ENCODE measurements at regions not wholly inside any gene's neighbourhood (a gene's known extent, or its start where the extent isn't known, plus 50 kb on each side); places are given as distances from the start of the nearest gene placed in this dataset.
A peak's percentile ranks its signal among the peaks of the same experiment; 100 is the strongest.

DNA sequence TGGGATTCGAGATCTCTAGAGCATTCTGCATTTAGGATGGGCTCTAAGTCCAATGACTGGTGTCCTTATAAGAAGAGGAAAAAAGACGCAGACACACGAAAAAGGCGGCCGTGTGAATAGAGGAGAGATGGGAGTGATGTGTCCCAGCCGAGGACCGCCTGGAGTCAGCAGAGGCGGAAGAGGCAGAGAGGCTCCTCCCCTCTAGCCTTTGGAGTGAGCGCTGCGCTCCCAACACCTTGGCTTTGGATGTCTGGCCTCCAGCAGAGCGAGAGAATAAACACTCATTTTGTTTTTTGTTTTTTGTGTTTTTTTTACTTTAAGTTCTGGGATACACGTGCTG lies 83.0 kb upstream of the RTL6 start:
- H3K4me1 ChIP-seq, result no peaks in the 10 kb centered on the region
- no peaks in the 10 kb centered on the region for H3K79me2 ChIP-seq (ENCODE audit: low read depth)
- H3F3A ChIP-seq (ENCODE audit: low read depth), result no peaks in the 10 kb centered on the region
- no peak overlapping the region for H3K27ac ChIP-seq
- no peak overlapping the region for H3K4me3 Mint-ChIP-seq
- no peak for DNase-seq (ENCODE audit: low spot score)
- no peaks in the 10 kb centered on the region for H3K9me3 ChIP-seq (ENCODE audit: low read depth)
- no peak overlapping the region for H3K27ac Mint-ChIP-seq
- peaks cover 5% of the 10 kb centered on the region for H3K4me1 Mint-ChIP-seq
- H3K9ac ChIP-seq, result no peak overlapping the region
- TF ChIP-seq EZH2 (IDR thresholded peaks at IDR 0.05) (no peak), EZH2phosphoT487 (IDR thresholded peaks at IDR 0.05) (no peak)
- TF ChIP-seq, protein P1, sequence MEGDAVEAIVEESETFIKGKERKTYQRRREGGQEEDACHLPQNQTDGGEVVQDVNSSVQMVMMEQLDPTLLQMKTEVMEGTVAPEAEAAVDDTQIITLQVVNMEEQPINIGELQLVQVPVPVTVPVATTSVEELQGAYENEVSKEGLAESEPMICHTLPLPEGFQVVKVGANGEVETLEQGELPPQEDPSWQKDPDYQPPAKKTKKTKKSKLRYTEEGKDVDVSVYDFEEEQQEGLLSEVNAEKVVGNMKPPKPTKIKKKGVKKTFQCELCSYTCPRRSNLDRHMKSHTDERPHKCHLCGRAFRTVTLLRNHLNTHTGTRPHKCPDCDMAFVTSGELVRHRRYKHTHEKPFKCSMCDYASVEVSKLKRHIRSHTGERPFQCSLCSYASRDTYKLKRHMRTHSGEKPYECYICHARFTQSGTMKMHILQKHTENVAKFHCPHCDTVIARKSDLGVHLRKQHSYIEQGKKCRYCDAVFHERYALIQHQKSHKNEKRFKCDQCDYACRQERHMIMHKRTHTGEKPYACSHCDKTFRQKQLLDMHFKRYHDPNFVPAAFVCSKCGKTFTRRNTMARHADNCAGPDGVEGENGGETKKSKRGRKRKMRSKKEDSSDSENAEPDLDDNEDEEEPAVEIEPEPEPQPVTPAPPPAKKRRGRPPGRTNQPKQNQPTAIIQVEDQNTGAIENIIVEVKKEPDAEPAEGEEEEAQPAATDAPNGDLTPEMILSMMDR (IDR thresholded peaks at IDR 0.05), result no peak
- peaks cover 9% of the 10 kb centered on the region for H3K27me3 Mint-ChIP-seq (ENCODE audit: insufficient read depth, low read depth)
- no peaks in the 10 kb centered on the region for H3K36me3 Mint-ChIP-seq
- no peaks in the 10 kb centered on the region for H3K27me3 ChIP-seq
- H4K20me1 ChIP-seq (ENCODE audit: low read depth), result no peaks in the 10 kb centered on the region
- no peak overlapping the region for H2AFZ ChIP-seq (replicated peaks)
- no peak overlapping the region for H3K4me2 ChIP-seq
- no peaks in the 10 kb centered on the region for H3K36me3 ChIP-seq
- H3K4me3 ChIP-seq, result no peak overlapping the region
- H3K9me3 Mint-ChIP-seq, result no peaks in the 10 kb centered on the region

DNA sequence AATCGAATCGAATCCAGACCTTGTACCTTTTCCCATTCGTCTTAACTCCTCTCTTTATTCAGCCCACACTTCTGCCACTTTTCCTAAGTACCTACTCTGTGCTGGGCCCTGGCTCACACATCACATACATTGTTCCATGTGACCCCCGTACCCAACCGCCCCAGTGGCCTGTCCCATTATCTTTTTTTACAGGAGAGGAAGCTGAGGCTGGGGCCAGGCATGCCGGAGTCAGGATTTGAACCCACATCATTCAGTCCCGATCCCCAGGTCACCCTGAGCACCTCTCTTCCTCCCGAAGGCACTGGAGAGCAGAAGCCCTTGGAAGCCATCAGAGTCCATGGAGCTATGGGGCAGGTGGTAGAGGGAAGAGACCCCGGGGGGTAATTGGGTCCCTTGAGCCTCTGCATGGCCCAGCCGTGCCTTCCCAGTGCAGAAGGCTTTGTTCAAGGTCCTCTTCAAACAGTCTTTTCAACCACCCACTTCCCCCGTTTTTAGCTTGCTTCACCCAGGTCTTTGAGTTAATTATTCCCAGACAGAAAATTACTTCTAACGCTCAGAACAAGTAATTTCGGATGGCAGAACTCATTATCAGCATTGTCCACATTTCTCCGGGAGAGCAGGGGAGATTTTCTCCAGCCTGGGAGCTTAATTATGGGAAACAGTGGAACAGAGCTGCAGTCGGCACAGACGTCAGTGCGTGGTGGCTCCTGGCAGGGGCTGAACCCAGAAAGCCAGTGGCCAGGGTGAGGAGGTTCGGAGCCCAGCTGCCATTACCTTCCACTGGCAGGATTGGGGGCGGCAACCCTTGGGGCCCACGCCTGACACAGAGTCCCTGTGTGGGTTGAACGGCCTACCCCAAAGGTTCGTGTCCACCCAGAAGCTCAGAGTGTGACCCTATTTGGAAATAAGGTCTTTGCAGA lies 82.4 kb upstream of the RTL6 start:
- H3K27me3 Mint-ChIP-seq (ENCODE audit: insufficient read depth, low read depth), result peaks cover 9% of the 10 kb centered on the region
- no peaks in the 10 kb centered on the region for H3K36me3 ChIP-seq
- H3K27ac Mint-ChIP-seq, result no peak overlapping the region
- no peak for TF ChIP-seq EZH2 (IDR thresholded peaks at IDR 0.05)
- TF ChIP-seq EZH2phosphoT487 (IDR thresholded peaks at IDR 0.05), result no peak
- TF ChIP-seq, protein P1 (IDR thresholded peaks at IDR 0.05), result no peak
- no peak overlapping the region for H3K4me3 ChIP-seq
- H3K27me3 ChIP-seq, result no peaks in the 10 kb centered on the region
- no peak overlapping the region for H3K27ac ChIP-seq
- no peak overlapping the region for H2AFZ ChIP-seq (replicated peaks)
- no peaks in the 10 kb centered on the region for H3K79me2 ChIP-seq (ENCODE audit: low read depth)
- no peaks in the 10 kb centered on the region for H3K4me1 Mint-ChIP-seq
- no peaks in the 10 kb centered on the region for H3K4me1 ChIP-seq
- no peaks in the 10 kb centered on the region for H3K36me3 Mint-ChIP-seq
- H3F3A ChIP-seq (ENCODE audit: low read depth), result no peaks in the 10 kb centered on the region
- H3K4me2 ChIP-seq, result no peak overlapping the region
- H3K4me3 Mint-ChIP-seq, result no peak overlapping the region
- no peak overlapping the region for H3K9ac ChIP-seq
- H4K20me1 ChIP-seq (ENCODE audit: low read depth), result no peaks in the 10 kb centered on the region
- DNase-seq (ENCODE audit: low spot score), result no peak
- no peaks in the 10 kb centered on the region for H3K9me3 Mint-ChIP-seq
- H3K9me3 ChIP-seq (ENCODE audit: low read depth), result no peaks in the 10 kb centered on the region

DNA sequence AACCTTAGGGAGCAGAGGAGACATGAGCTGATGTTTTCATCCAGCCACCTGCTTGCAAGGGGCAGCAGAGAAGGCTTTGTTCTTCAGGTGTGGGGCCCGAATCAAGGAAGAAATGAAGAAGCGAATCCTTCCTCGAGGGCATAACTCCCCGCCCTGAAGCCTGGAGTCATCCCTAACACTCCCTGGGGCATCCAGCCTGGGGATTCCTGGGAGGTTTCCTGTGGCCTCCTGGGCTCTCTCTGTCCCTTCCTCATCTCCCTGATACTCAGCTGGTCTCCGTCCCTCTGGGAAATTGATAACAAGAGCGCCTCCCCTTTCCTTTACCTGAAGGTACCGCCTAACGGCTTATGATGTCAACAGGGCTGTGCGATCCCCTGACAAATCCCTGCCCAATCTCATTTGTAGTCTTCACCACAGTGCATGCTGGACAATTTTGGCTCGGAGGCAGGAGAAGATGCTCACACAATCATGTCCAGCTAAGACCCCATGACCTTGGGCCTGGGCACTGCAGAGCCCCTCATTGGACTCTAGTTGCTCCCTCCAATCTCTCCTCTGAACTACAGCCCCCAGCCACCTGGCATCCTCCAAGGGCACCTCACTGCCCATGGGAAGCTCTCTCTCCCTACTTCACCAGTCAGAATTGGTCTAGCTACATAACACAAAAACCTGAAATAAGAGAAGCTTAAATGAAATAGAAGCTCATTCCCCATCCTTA lies 80.6 kb upstream of the RTL6 start:
- Histone ChIP-seq H3K9me3 (ENCODE audit: low read depth) (no peaks in the 10 kb centered on the region), H4K20me1 (ENCODE audit: low read depth) (no peaks in the 10 kb centered on the region), H2AFZ (replicated peaks) (no peak overlapping the region), H3K4me3 (no peak overlapping the region), H3K9ac (no peak overlapping the region), H3K27ac (no peak overlapping the region), H3F3A (ENCODE audit: low read depth) (no peaks in the 10 kb centered on the region), H3K79me2 (ENCODE audit: low read depth) (no peaks in the 10 kb centered on the region), H3K4me1 (no peaks in the 10 kb centered on the region), H3K27me3 (no peaks in the 10 kb centered on the region), H3K36me3 (no peaks in the 10 kb centered on the region), H3K4me2 (no peak overlapping the region)
- Mint-ChIP-seq H3K27ac (peak overlapping the region; percentile 6), H3K27me3 (ENCODE audit: insufficient read depth, low read depth) (peaks cover 7% of the 10 kb centered on the region), H3K9me3 (no peaks in the 10 kb centered on the region), H3K36me3 (no peaks in the 10 kb centered on the region), H3K4me3 (no peak overlapping the region), H3K4me1 (no peaks in the 10 kb centered on the region)
- TF ChIP-seq EZH2 (IDR thresholded peaks at IDR 0.05) (no peak), EZH2phosphoT487 (IDR thresholded peaks at IDR 0.05) (no peak)
- TF ChIP-seq, protein P1 (IDR thresholded peaks at IDR 0.05), result no peak
- DNase-seq (ENCODE audit: low spot score), result no peak
